HG02798 (cell line): ENCODE measurements at regions not wholly inside any gene's neighbourhood (a gene's known extent, or its start where the extent isn't known, plus 50 kb on each side); places are given as distances from the start of the nearest gene placed in this dataset.

ENCODE experiments used
- ATAC-seq: cut with Tn5 transposase; IDR thresholded peaks from one replicate; pipeline ENCODE4 v1.9.1; 2021; ENCODE audit warnings: mild to moderate bottlenecking; ENCODE audit not compliant: unreplicated experiment, poor library complexity

DNA sequence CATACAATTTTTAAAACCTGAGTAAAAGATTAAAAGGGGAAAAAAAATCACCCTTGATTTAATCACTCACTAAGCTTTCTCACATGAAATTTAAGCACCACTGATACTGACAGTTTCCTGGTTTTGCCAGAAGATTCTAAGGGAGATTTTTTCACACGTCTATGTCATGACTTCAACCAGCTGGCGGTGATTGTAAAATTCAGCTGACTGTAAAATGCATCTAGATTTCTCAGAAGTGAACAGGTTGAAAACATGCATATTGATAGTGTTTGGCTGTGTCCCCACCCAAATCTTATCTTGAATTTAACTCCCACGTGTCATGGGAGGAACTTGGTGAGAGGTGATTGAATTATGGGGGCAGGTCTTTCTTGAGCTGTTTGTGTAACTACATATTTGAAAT is 566.8 kb downstream of the PCDH18 start:
- no peak for ATAC-seq

DNA sequence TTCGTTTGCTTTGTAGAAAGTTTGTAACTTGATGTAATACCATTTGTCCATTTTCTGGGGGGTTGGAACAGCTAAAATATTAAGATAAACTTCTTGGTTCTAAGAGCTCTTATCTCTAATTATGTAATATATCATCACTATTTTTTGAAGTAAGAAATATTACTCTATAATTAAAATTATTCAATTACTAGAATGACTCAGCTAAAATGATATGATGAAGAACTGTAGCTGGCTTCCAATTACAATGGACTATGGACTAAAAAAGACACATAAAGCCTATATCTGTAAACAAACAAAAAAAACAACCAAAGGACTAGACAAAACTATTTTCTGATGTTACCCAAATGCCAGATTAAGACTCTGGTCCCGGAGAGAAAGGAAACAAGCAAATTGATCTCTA is 569.4 kb downstream of the PCDH18 start:
- ATAC-seq = no peak

DNA sequence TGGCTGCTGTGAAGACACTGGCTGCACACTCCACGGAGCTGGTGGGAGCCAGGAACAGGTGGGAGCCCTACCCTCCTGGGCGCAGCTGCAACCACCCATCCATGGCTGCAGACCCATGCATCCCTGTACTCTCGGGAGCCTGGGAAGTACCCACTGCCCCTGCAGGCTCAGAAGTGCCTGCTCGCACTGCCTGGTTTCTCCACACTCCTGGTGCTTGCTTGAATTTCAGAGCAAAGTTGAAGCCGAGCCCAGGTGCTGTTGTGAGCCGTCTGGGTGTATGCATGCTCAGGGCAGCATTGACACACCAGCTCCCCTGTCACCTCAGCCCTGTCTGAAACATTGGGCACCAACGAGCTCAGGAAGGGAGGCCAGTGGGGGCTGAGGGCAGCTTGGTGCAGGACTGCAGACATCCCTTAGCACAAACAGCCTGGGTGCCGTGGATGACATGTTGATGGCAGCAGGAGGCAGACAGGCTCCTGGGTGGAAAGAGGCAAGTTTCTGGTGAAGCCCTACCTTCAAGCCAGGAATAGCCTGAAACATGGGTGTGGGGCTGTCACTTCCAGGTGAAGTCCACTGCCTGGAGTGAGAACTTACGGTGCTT is 585.9 kb downstream of the PCDH18 start:
- ATAC-seq = no peak

DNA sequence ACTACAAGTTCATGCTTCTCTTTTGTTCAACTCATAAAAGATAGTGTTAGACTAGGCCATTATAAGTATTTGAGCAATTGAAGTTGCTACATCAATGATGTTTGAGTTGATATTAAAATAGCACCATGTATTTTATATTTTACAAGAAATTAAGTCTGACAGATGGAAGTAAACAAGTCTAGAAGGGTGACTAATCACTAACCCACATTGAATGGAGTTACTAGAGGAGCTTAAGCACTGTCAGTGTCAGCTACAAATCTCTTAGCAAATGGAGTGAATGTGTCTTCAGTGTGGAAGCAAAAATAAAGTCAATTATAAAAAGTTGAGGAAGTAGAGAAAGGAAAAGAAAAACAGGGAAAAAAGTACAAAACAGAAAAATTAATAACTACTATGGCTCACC is 592.5 kb downstream of the PCDH18 start:
- no peak for ATAC-seq

DNA sequence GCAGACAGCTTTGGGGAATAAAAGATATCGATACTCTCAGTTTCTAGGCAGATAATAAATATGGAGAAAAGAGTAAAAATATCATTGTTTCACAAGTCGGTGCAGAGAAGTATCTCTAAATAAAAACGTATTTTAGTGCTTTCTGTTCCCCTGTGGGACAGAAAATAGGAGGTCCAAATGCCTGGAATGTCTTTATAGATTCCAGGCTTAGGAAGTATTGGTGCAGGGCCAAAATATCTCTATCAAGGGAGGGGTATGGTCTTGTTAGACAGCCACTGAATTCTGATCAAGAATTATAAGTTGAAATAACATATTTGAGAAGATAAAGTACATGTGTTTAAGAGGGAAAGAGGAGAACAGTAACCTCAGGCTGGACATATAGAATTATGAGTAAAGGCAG is 596.4 kb downstream of the PCDH18 start:
- ATAC-seq = no peak

DNA sequence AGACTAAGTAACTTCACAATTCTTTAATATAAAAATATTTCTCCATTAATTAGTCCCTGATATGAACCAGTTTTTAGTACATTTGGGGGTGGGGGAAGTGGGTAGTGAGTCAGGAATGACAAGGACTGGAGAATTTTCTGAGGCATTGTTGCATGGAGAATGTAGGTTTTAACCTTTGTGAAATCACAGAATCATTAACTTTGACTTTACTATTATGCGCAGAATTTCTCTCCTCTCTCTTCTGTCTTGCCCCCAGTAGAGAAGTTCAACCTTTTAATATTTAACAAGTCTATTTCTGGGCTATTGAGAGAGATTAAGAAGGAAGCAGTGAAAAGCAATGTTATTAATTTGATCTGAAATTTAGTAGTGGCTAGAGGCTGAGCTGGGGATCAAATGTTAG is 597.0 kb downstream of the PCDH18 start:
- ATAC-seq = no peak

DNA sequence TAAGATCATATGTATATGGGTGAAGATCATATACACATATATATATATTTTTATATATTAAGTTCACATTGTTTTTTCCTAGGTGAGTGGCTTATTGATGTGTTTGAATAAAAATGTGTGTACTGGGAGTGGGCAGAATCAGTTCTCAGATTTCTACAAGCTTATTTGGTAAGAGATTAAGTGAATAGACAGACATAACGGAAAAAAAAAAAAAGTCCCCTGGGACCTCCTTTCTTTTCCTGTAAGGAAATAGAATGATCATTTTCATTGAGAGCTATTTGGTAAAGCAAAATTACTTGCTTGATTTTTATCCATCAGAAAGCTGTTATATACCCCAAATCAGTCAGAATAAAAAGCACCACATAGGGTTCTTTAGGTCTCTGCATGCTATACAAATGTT is 597.7 kb downstream of the PCDH18 start:
- no peak for ATAC-seq

DNA sequence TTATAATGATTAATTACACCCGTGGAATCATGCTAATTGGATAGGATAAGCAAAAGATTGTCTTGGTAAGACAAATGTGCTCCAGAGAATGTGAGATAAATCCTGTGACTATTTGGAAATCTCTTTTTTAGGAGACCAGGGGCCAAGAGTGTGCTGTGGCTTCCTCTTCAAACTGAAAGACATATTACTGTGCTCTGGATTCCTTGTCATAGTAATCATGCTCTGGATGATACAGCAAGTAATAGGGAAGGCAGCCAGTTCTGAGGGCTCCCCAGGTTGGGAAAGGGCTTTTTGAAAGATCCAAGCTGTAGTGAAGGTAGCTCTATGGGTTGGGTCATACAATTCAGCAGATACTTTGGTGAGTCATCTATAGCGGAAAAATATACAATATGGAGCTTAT is 600.5 kb downstream of the PCDH18 start:
- ATAC-seq = no peak

DNA sequence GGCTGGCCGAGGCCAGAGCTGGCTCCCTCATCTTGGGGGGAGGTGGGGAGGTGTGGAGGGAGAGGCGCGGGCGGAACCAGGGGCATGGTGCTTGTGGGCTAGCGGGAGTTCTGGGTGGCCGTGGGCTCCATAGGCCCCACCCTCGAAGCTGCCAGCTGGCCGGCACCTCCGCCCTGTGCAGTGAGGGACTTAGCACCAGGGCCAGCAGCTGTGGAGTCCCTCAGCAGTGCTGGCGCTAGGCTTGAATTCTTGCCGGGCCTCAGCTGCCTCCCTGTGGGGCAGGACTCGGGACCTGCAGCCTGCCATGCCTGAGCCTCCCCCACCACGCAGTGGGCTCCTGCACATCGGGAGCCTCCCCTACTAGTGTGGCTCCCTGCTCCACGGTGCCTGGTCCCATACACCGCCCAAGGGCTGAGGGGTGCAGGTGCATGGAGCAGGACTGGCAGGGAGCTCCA is 603.3 kb downstream of the PCDH18 start:
- ATAC-seq = no peak

DNA sequence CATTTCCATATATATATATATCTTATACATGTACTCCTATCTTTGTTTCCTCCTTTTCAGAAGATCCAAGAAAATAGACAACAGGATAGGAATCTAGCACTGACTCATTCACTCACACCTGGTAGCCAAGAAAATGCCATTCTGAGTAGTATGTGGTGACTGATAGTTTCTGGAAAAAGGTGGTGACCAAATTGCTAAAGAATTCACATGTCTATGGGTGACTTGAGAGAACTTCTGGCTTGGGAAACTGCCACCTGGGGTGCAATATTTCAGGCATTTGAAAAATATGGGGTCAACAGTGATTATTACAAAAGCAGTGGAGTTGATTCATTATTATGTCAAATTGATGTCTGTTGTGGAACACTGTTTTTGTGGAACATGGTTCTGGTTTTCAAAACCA is 605.1 kb downstream of the PCDH18 start:
- ATAC-seq = no peak

DNA sequence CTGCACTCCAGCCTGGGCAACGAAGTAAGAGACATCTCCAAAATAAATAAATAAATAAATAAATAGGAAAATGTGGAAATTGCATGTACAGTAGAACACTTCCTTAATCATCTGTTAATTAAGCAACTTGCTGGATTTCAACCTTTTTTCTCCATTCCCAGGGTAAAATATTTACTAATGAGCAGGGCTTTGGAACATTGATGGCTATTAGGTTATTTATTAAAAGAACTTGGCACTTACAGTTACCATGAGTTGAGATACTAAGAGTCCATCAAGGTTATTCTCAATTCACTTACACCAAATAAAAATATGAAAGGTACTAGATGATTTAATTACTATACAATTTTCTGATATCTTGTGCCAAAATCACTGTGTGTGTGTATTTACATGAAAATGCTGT is 607.1 kb downstream of the PCDH18 start:
- no peak for ATAC-seq

DNA sequence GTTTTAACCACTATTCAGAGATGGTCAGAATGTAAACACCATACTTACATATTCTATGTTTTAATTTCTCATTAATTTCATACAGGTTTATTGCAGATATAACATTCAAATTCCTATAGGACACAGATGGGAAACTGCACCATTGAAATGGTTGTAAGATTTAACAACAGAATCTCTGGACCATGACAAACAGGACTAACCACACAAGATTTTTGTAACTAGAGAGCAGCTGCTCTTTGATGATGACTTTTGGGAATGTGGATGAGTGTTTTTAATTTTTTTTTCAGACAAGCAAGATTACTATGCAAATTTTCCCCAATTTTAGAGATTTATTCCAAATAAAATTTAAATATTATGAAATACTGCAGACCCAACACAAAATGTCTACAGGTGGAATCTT is 610.2 kb downstream of the PCDH18 start:
- no peak for ATAC-seq

DNA sequence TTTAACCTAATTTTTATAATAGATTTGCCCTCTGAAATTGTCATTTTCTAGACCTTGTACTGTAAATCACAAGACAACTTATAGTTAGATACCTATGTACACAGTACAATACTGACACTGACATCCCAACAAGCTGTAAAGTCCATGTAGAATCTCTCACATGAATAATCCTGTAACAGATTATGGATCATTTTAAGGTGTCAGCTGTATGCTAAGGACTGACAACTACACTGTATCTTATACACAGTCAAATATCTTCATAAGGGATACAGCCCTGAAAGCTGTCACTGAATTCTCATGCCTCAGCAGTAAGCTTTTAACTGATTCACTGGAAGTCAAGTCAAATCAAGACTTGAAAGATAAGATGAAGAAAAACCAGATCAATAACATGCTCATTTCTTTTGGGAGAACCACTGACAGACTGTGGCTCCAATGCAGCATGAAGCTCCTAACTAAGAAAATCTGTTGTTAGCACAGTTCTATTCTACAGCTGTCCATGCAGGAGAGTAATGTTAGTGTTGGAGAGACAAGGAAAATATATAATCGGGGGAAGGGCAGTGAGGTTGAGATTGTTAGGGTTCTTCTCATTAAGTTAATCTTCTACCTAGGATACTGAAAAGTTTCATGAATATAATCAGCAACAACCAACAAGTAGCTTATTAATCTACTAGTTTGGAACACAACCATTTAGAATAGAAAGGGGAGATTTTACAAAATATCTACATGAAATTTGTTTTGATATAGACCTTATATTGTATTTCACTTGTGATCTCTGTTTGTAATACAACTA is 612.0 kb downstream of the PCDH18 start:
- no peak for ATAC-seq

DNA sequence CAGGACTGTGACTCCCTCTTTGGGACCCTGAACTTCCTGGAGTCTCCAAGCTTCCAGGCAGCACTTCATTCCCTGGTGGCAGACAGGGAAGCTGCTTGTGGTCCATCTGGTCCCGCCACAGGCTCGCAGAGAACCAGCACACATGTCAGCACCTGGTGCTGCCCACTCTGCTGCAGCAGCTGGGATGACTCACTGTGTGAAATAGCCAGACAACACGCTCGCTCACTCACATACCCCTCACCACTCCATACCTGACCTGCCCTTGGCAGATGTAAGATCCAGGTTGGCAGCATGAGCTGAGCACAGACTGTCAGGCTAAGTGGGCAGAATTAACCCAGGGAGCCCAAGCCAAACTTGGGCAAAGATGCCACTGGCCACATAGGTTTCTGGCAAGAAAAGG is 613.5 kb downstream of the PCDH18 start:
- no peak for ATAC-seq

DNA sequence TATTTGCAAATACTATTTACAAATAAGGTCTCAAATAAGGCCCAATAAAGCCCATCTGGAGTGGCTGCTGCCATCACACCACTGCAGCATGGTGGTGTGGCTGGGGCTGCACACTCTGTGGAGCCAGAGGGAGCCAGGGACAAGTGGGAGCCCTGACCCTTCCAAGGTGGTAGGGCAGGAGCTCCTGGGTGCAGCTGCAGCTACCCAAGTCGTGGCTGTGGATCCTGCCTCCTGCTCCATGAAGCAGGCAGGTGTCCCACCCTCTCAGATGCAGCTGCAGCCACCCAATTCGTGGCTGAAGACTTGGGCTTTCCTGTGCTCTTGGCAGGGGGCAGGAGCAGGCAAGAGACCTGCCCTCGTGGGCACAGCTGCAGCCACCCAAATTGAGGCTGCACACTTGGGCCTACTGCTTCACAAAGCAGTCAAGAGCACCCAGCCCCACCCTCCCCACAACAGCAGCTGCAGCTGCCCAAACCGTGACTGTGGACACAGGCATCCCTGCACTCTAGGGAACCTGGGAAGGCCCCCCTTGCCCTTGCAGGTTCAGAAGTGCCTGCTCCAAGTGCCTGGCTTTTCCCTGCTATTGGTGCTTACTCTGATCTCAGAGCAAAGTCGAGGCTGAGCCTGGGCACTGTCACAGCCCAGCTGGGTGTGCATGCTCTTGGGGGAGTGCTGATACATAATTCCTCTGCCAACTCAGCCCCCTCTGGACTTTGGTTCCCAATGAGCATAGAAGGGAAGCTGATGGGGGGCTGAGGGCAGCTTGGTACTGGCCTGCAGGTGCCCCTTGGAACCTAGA is 614.8 kb downstream of the PCDH18 start:
- no peak for ATAC-seq

DNA sequence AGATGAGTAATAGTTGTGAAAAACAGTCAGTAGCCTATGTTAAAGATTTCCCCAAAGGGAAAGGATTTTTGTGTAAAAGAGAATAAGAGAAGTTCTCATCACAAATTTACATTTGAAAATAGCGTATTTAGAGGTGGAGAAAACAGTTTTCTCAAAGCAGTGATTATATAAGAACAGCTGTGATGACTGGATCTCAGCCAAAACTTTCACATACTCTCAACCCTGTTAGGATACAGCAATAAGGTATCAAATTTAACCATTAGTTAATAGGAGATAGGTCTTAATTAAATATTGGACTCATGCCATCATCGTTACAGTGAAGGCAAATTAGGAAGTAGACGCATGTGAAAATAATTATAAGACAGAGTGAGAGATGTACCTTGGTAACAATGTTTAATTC is 622.7 kb downstream of the PCDH18 start:
- ATAC-seq = no peak

DNA sequence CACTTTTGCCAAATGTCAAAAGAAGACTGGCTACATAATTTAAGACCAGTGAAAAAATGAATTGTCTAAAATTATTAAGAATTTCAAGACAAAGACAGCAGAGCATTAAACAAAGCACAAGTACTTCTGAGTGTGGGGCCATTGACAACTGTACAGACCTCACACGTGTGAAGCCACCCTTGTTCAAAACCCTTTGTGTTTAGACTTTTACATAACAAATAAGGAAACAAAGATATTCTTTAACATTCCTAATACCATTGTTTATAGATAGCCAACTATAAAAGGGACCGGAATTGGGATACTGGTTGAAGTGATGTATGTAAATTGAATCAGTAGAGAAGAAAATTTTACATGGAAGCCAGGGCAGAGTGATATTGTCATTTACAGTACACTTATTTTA is 624.2 kb downstream of the PCDH18 start:
- ATAC-seq = no peak

DNA sequence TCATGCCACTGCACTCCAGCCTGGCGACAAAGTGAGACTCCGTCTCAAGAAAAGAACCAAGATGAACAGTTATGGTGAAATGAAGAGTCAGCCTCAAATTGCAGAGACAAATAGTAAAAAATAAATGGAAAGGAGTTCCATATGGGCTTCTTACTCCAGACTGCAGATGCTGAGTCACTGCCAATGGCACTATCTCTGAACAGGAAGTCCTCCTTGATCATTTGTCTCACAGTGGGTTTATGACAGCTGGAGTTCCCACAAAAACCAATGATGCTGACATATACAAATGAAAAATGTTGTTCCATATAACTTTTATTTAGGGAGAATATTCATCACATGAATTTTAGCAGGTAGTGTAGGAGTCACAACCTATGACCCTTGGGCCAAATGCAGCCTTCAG is 631.6 kb downstream of the PCDH18 start:
- ATAC-seq = no peak

DNA sequence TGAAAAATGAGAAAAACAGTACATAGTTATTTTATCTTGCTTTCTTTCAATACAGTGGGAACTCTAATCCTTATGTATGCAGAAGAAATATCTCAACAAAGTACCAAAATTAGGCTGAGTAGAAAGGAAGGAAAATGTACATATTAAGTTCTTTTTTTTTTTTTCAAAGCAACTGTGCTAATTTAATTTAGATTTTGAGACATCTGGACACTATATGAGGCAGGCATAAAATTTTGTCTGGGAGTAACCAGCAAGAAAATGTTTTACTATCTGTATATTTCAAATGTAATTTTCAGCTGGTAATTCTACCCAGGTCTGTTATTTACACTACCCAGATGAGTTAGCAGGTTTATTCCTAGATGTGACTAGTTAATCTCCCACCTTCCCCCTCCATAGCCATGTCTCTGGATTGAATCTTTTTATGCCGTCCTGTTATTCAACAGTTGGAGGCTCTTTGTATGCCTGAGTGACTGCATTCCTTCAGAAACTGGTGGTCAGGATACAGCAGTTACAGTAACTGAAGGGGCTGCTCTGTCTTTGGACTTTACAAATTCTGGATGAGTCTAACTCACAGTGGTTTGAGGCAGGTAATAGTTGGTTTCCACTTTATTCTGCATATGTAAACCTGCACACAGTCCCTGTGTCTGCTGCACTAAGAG is 633.6 kb downstream of the PCDH18 start:
- ATAC-seq = no peak

DNA sequence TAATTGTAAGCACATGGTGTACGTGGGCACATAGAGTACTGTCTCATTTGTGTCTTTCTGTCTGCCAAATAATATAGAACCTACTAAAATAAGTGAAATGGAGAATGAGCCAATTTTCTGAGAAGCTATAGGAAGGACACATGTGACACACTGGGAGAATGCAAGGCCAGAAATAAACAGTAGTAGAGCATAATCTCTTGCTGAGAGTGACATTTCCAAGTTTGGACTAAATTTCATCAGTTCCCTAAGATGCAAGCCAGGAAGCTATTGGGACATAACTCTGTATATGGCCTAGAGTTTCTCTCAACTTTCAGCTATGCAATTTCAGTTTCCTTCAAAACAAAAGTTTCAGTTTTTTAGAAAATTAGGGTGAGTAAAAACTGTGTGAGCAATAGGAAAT is 638.7 kb downstream of the PCDH18 start:
- ATAC-seq = no peak

DNA sequence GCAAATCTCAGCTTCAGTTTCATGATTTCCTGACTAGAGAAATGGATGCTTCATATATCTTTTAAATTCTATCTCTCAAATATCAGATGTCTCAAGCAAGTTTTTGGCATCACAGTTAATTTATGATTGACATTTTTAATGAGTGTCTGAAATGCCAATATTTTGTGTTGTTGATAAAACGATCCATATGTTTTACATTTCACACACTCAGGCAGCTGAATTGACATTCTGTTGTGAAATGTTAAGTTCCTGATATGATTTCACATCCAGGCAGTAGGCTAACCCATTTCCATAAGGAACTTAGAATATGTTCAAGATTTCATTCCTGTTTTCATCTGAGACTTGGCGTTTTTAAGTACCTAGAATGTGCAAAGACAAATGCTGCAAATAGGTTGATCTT is 650.6 kb downstream of the PCDH18 start:
- ATAC-seq = no peak
